Dendritic cell treated with granulocyte-macrophage colony-stimulating factor and Interleukin-4, amounts not matched to agents 40 ng/mL and 50 ng/mL, for 4 days (primary cell): ENCODE measurements at regions not wholly inside any gene's neighbourhood (a gene's known extent, or its start where the extent isn't known, plus 50 kb on each side); places are given as distances from the start of the nearest gene placed in this dataset.
"Not testable (repeated sequence)": the region's sequence is repeated elsewhere in the genome, so short reads cannot be mapped to it uniquely, and the experiment has no call there.

Experiments used
- H3K27ac Mint-ChIP-seq: one replicate; pipeline ENCODE4 v1.8.0; 2022; ENCODE audit warnings: mild to moderate bottlenecking, mixed read lengths
- H3K27me3 Mint-ChIP-seq: one replicate; pipeline ENCODE4 v1.8.0; 2022; ENCODE audit warnings: mild to moderate bottlenecking, mixed read lengths
- H3K36me3 Mint-ChIP-seq: one replicate; pipeline ENCODE4 v1.8.0; 2022; ENCODE audit warnings: low read depth, mixed read lengths
- H3K4me1 Mint-ChIP-seq: one replicate; pipeline ENCODE4 v1.8.0; 2022; ENCODE audit warnings: low read depth, mixed read lengths
- H3K4me3 Mint-ChIP-seq: one replicate; pipeline ENCODE4 v1.8.0; 2022; ENCODE audit warnings: mild to moderate bottlenecking, moderate library complexity, mixed read lengths
- H3K9me3 Mint-ChIP-seq: one replicate; pipeline ENCODE4 v1.8.0; 2022; ENCODE audit warnings: mixed read lengths
- intact Hi-C: fragments of 100-400 bp; cut with micrococcal nuclease; formaldehyde crosslinking; loops from one replicate; pipeline ENCODE4 v1.15.0; 2022

- Mint-ChIP-seq H3K27ac (no peak overlapping the region), H3K36me3 (no peaks in the 10 kb centered on the region), H3K9me3 (peaks cover 11% of the 10 kb centered on the region), H3K4me3 (no peak overlapping the region), H3K27me3 (no peaks in the 10 kb centered on the region), H3K4me1 (no peaks in the 10 kb centered on the region)
- intact Hi-C loops, result no loop called here
These were observed 1055.7 kb upstream of the EPHA6 start for GRCh38 chr3:95758707-95759106.

GRCh38 chr3:95759614-95760301 is 1054.6 kb upstream of the EPHA6 start:
- Mint-ChIP-seq H3K4me3 (no peak overlapping the region), H3K4me1 (no peaks in the 10 kb centered on the region), H3K36me3 (no peaks in the 10 kb centered on the region), H3K27ac (no peak overlapping the region), H3K27me3 (no peaks in the 10 kb centered on the region), H3K9me3 (peaks cover 11% of the 10 kb centered on the region)
- intact Hi-C loops, result no loop called here

- no peaks in the 10 kb centered on the region for H3K27me3 Mint-ChIP-seq
- no peaks in the 10 kb centered on the region for H3K36me3 Mint-ChIP-seq
- peaks cover 51% of the 10 kb centered on the region for H3K9me3 Mint-ChIP-seq
- no peak overlapping the region for H3K27ac Mint-ChIP-seq
- no peak overlapping the region for H3K4me3 Mint-ChIP-seq
- intact Hi-C loops, result no loop called here
- no peaks in the 10 kb centered on the region for H3K4me1 Mint-ChIP-seq
These were observed 1038.8 kb upstream of the EPHA6 start for GRCh38 chr3:95775486-95776094.

GRCh38 chr3:95781598-95781997 is 1032.8 kb upstream of the EPHA6 start:
- no peaks in the 10 kb centered on the region for H3K27me3 Mint-ChIP-seq
- intact Hi-C loops, result no loop called here
- H3K36me3 Mint-ChIP-seq, result no peaks in the 10 kb centered on the region

GRCh38 chr3:95789111-95789510 is 1025.3 kb upstream of the EPHA6 start:
- H3K27me3 Mint-ChIP-seq, result no peaks in the 10 kb centered on the region
- H3K4me1 Mint-ChIP-seq, result no peaks in the 10 kb centered on the region
- H3K9me3 Mint-ChIP-seq, result no peaks in the 10 kb centered on the region
- no peaks in the 10 kb centered on the region for H3K36me3 Mint-ChIP-seq
- H3K4me3 Mint-ChIP-seq, result no peak overlapping the region
- H3K27ac Mint-ChIP-seq, result no peak overlapping the region
- intact Hi-C loops, result no loop called here

More at GRCh38 chr3:95781598-95781997, 1032.8 kb upstream of the EPHA6 start:
- Mint-ChIP-seq H3K4me1 (no peaks in the 10 kb centered on the region), H3K27ac (no peak overlapping the region), H3K4me3 (no peak overlapping the region), H3K9me3 (peaks cover 23% of the 10 kb centered on the region)

GRCh38 chr3:95797081-95797480 is 1017.3 kb upstream of the EPHA6 start:
- no peaks in the 10 kb centered on the region for H3K36me3 Mint-ChIP-seq
- intact Hi-C loops, result no loop called here

GRCh38 chr3:95798628-95799027 is 1015.8 kb upstream of the EPHA6 start:
- H3K27ac Mint-ChIP-seq, result no peak overlapping the region
- H3K36me3 Mint-ChIP-seq, result no peaks in the 10 kb centered on the region
- no peak overlapping the region for H3K4me3 Mint-ChIP-seq
- no peaks in the 10 kb centered on the region for H3K4me1 Mint-ChIP-seq
- H3K27me3 Mint-ChIP-seq, result no peaks in the 10 kb centered on the region
- peaks cover 24% of the 10 kb centered on the region for H3K9me3 Mint-ChIP-seq
- intact Hi-C loops, result no loop called here

More at GRCh38 chr3:95797081-95797480, 1017.3 kb upstream of the EPHA6 start:
- Mint-ChIP-seq H3K27me3 (no peaks in the 10 kb centered on the region), H3K4me1 (no peaks in the 10 kb centered on the region), H3K27ac (no peak overlapping the region), H3K9me3 (peaks cover 24% of the 10 kb centered on the region), H3K4me3 (no peak overlapping the region)

- Mint-ChIP-seq H3K27me3 (no peaks in the 10 kb centered on the region), H3K36me3 (no peaks in the 10 kb centered on the region), H3K27ac (no peak overlapping the region), H3K9me3 (peaks cover 10% of the 10 kb centered on the region), H3K4me3 (no peak overlapping the region), H3K4me1 (no peaks in the 10 kb centered on the region)
- intact Hi-C loops, result no loop called here
These were observed 1003.9 kb upstream of the EPHA6 start for GRCh38 chr3:95810462-95810861.

GRCh38 chr3:95813244-95813643 is 1001.1 kb upstream of the EPHA6 start:
- Mint-ChIP-seq H3K4me3 (no peak overlapping the region), H3K27ac (no peak overlapping the region), H3K36me3 (no peaks in the 10 kb centered on the region), H3K4me1 (no peaks in the 10 kb centered on the region), H3K27me3 (no peaks in the 10 kb centered on the region), H3K9me3 (peaks cover 8% of the 10 kb centered on the region)
- intact Hi-C loops, result no loop called here

- H3K27ac Mint-ChIP-seq, result no peak overlapping the region
- H3K36me3 Mint-ChIP-seq, result no peaks in the 10 kb centered on the region
- no peaks in the 10 kb centered on the region for H3K27me3 Mint-ChIP-seq
- intact Hi-C loops, result no loop called here
- no peaks in the 10 kb centered on the region for H3K9me3 Mint-ChIP-seq
- no peaks in the 10 kb centered on the region for H3K4me1 Mint-ChIP-seq
- no peak overlapping the region for H3K4me3 Mint-ChIP-seq
These were observed 998.6 kb upstream of the EPHA6 start for GRCh38 chr3:95815828-95816227.

- intact Hi-C loops, result no loop called here
- Mint-ChIP-seq H3K27me3 (no peaks in the 10 kb centered on the region), H3K27ac (no peak overlapping the region), H3K36me3 (no peaks in the 10 kb centered on the region), H3K4me3 (no peak overlapping the region), H3K9me3 (peaks cover 10% of the 10 kb centered on the region), H3K4me1 (no peaks in the 10 kb centered on the region)
These were observed 988.0 kb upstream of the EPHA6 start for GRCh38 chr3:95826419-95826818.

GRCh38 chr3:95832146-95832545 is 982.2 kb upstream of the EPHA6 start:
- no peaks in the 10 kb centered on the region for H3K27me3 Mint-ChIP-seq
- no peak overlapping the region for H3K27ac Mint-ChIP-seq
- peaks cover 46% of the 10 kb centered on the region for H3K9me3 Mint-ChIP-seq
- H3K36me3 Mint-ChIP-seq, result no peaks in the 10 kb centered on the region
- H3K4me1 Mint-ChIP-seq, result no peaks in the 10 kb centered on the region
- no peak overlapping the region for H3K4me3 Mint-ChIP-seq
- intact Hi-C loops, result no loop called here

GRCh38 chr3:95860628-95861027 is 953.8 kb upstream of the EPHA6 start:
- H3K27me3 Mint-ChIP-seq, H3K4me3 Mint-ChIP-seq, H3K4me1 Mint-ChIP-seq, H3K36me3 Mint-ChIP-seq, intact Hi-C loops, H3K27ac Mint-ChIP-seq: not testable (repeated sequence)
- H3K9me3 Mint-ChIP-seq, result peaks cover 56% of the 10 kb centered on the region

- intact Hi-C loops, result no loop called here
- Mint-ChIP-seq H3K4me1 (no peaks in the 10 kb centered on the region), H3K27ac (no peak overlapping the region)
These were observed 930.6 kb upstream of the EPHA6 start for GRCh38 chr3:95883801-95884200.

GRCh38 chr3:95886616-95887015 is 927.8 kb upstream of the EPHA6 start:
- Mint-ChIP-seq H3K4me1 (no peaks in the 10 kb centered on the region), H3K27ac (no peak overlapping the region), H3K27me3 (no peaks in the 10 kb centered on the region), H3K4me3 (no peak overlapping the region), H3K9me3 (peaks cover 21% of the 10 kb centered on the region), H3K36me3 (no peaks in the 10 kb centered on the region)
- intact Hi-C loops, result no loop called here

More at GRCh38 chr3:95883801-95884200, 930.6 kb upstream of the EPHA6 start:
- no peaks in the 10 kb centered on the region for H3K36me3 Mint-ChIP-seq
- H3K4me3 Mint-ChIP-seq, result no peak overlapping the region
- peaks cover 21% of the 10 kb centered on the region for H3K9me3 Mint-ChIP-seq
- no peaks in the 10 kb centered on the region for H3K27me3 Mint-ChIP-seq
